ENCODE measurements at regions not wholly inside any gene's neighbourhood (a gene's known extent, or its start where the extent isn't known, plus 50 kb on each side); places are given as distances from the start of the nearest gene placed in this dataset.

DNA sequence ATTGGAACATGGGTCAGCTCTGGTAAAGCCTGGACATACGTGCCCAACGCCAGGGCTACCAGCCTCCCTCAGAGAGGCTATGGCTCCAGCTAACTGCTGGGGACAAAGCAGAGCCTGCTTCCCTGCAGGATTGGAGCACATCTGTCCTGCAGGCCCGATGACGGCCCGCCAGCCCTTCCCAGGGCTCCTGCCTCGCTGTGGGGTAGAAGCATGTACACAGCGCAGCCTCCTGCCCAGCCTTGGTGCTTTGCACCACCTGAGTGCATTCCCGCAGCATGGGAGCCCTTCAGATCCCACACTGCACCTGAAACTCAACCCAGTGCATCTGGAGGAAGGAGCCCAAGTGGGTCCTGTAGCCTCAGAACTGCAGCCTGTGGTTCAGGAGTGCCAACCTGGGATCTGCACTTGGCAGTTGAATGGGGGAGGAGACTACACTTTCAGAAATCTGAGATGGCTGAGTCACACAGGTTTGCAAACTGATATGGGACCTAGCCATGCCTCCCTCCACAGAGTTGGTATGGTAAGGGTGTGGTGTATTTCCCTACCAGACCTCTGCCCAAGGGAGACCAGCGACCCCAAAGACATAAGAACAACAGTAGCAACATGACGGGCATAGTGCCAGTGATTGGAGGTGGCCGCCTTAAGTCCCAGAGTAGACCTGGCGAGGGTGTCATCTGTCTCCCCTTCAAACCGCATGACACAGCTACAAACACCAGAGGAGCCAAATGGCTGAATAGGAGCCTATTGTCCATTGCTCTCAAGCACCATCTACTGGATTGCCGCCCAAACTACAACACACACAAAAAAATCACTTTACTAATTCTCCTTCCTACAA, 273.9 kb upstream of the MIS18BP1 start:
- H3K4me3 ChIP-seq = no peak overlapping the region
- no peak for TF ChIP-seq EZH2 (IDR thresholded peaks at IDR 0.05; ENCODE audit: low read depth, unreplicated experiment)
- TF ChIP-seq, protein P1, sequence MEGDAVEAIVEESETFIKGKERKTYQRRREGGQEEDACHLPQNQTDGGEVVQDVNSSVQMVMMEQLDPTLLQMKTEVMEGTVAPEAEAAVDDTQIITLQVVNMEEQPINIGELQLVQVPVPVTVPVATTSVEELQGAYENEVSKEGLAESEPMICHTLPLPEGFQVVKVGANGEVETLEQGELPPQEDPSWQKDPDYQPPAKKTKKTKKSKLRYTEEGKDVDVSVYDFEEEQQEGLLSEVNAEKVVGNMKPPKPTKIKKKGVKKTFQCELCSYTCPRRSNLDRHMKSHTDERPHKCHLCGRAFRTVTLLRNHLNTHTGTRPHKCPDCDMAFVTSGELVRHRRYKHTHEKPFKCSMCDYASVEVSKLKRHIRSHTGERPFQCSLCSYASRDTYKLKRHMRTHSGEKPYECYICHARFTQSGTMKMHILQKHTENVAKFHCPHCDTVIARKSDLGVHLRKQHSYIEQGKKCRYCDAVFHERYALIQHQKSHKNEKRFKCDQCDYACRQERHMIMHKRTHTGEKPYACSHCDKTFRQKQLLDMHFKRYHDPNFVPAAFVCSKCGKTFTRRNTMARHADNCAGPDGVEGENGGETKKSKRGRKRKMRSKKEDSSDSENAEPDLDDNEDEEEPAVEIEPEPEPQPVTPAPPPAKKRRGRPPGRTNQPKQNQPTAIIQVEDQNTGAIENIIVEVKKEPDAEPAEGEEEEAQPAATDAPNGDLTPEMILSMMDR (conservative IDR thresholded peaks at IDR 0.05; ENCODE audit: low read depth in 2 of 2) = peak; percentile 76 to 81
- peak; percentile 85 for DNase-seq (ENCODE audit: low spot score)
- no peaks in the 10 kb centered on the region for H4K20me1 ChIP-seq (replicated peaks; ENCODE audit: insufficient read depth)
- H2AFZ ChIP-seq = peak overlapping the region; percentile 93
- 0 out of 3 replicates have a peak, but pooled peaks cover 2% of the 10 kb centered on the region for H3K9me3 Mint-ChIP-seq
- no peaks in the 10 kb centered on the region for H3K36me3 ChIP-seq (ENCODE audit: insufficient read depth)
- no peaks in the 10 kb centered on the region for H3K27me3 ChIP-seq (ENCODE audit: insufficient read depth)
- peaks cover 5% of the 10 kb centered on the region; the same call in 1 of the 3 replicates for H3K4me1 Mint-ChIP-seq
- no peaks in the 10 kb centered on the region for H3K79me2 ChIP-seq (replicated peaks; ENCODE audit: insufficient read depth)
- H3K4me2 ChIP-seq = no peak overlapping the region
- no peak overlapping the region for H3K27ac Mint-ChIP-seq
- peak; percentile 100 for ATAC-seq
- no peaks in the 10 kb centered on the region for H3K9me2 ChIP-seq (ENCODE audit: insufficient read depth)
- no peak overlapping the region for H3K4me3 Mint-ChIP-seq
- H3K27me3 Mint-ChIP-seq (ENCODE audit: insufficient read depth, low read depth, poor library complexity) = peaks cover 4% of the 10 kb centered on the region
- no peaks in the 10 kb centered on the region for H3F3A ChIP-seq (replicated peaks; ENCODE audit: low read depth)
- H3K36me3 Mint-ChIP-seq (ENCODE audit: low read depth) = 0 out of 3 replicates have a peak, but pooled peaks cover 4% of the 10 kb centered on the region
- H3K4me1 ChIP-seq (ENCODE audit: insufficient read depth) = no peaks in the 10 kb centered on the region
- H3K27ac ChIP-seq (ENCODE audit: low read depth) = no peak overlapping the region

DNA sequence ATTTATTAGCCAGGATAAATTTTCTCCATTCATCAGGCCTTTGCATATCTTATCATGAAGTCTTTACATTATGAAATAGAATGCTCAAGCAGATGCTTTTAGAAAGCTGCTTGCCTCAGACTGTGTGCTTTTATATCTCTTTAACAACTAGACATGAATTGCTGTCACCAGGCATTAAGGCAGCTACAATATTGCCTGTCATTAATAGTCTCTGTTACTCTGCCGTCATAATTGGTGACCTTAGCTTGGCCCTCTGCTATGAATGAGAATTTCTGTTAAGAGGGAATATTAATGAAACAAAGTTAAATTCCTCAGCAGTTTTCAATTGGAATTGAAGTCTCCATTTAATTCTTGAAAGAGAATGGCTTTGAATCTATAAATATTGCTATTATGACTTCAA, 266.8 kb upstream of the MIS18BP1 start:
- no peaks in the 10 kb centered on the region for H4K20me1 ChIP-seq (replicated peaks; ENCODE audit: insufficient read depth)
- no peak overlapping the region for H3K4me2 ChIP-seq
- H3K9me2 ChIP-seq (ENCODE audit: insufficient read depth) = no peaks in the 10 kb centered on the region
- H2AFZ ChIP-seq = no peak overlapping the region
- Mint-ChIP-seq H3K4me3 (no peak overlapping the region), H3K9me3 (no peaks in the 10 kb centered on the region), H3K27me3 (ENCODE audit: insufficient read depth, low read depth, poor library complexity) (peaks cover 3% of the 10 kb centered on the region), H3K4me1 (no peaks in the 10 kb centered on the region), H3K36me3 (ENCODE audit: low read depth) (no peaks in the 10 kb centered on the region), H3K27ac (no peak overlapping the region)
- H3K27me3 ChIP-seq (ENCODE audit: insufficient read depth) = no peaks in the 10 kb centered on the region
- H3K79me2 ChIP-seq (replicated peaks; ENCODE audit: insufficient read depth) = no peaks in the 10 kb centered on the region
- no peak for ATAC-seq
- no peak overlapping the region for H3K27ac ChIP-seq (ENCODE audit: low read depth)
- no peak overlapping the region for H3K4me3 ChIP-seq
- H3K36me3 ChIP-seq (ENCODE audit: insufficient read depth) = no peaks in the 10 kb centered on the region
- no peak for DNase-seq (ENCODE audit: low spot score)
- H3K4me1 ChIP-seq (ENCODE audit: insufficient read depth) = no peaks in the 10 kb centered on the region
- H3F3A ChIP-seq (replicated peaks; ENCODE audit: low read depth) = no peaks in the 10 kb centered on the region
- TF ChIP-seq ZNF114 (CRISPR knock-in tag; IDR thresholded peaks at IDR 0.05) (no peak), POLR2AphosphoS5 (IDR thresholded peaks at IDR 0.05; ENCODE audit: low read depth) (no peak), ZNF331 (CRISPR knock-in tag; IDR thresholded peaks at IDR 0.05; ENCODE audit: low read depth) (no peak), CREB1 (CRISPR knock-in tag; IDR thresholded peaks at IDR 0.05; ENCODE audit: low read depth) (no peak), NANOG (IDR thresholded peaks at IDR 0.05; ENCODE audit: borderline replicate concordance) (no peak), EZH2 (IDR thresholded peaks at IDR 0.05; ENCODE audit: low read depth, unreplicated experiment) (no peak)
- TF ChIP-seq, protein P2, sequence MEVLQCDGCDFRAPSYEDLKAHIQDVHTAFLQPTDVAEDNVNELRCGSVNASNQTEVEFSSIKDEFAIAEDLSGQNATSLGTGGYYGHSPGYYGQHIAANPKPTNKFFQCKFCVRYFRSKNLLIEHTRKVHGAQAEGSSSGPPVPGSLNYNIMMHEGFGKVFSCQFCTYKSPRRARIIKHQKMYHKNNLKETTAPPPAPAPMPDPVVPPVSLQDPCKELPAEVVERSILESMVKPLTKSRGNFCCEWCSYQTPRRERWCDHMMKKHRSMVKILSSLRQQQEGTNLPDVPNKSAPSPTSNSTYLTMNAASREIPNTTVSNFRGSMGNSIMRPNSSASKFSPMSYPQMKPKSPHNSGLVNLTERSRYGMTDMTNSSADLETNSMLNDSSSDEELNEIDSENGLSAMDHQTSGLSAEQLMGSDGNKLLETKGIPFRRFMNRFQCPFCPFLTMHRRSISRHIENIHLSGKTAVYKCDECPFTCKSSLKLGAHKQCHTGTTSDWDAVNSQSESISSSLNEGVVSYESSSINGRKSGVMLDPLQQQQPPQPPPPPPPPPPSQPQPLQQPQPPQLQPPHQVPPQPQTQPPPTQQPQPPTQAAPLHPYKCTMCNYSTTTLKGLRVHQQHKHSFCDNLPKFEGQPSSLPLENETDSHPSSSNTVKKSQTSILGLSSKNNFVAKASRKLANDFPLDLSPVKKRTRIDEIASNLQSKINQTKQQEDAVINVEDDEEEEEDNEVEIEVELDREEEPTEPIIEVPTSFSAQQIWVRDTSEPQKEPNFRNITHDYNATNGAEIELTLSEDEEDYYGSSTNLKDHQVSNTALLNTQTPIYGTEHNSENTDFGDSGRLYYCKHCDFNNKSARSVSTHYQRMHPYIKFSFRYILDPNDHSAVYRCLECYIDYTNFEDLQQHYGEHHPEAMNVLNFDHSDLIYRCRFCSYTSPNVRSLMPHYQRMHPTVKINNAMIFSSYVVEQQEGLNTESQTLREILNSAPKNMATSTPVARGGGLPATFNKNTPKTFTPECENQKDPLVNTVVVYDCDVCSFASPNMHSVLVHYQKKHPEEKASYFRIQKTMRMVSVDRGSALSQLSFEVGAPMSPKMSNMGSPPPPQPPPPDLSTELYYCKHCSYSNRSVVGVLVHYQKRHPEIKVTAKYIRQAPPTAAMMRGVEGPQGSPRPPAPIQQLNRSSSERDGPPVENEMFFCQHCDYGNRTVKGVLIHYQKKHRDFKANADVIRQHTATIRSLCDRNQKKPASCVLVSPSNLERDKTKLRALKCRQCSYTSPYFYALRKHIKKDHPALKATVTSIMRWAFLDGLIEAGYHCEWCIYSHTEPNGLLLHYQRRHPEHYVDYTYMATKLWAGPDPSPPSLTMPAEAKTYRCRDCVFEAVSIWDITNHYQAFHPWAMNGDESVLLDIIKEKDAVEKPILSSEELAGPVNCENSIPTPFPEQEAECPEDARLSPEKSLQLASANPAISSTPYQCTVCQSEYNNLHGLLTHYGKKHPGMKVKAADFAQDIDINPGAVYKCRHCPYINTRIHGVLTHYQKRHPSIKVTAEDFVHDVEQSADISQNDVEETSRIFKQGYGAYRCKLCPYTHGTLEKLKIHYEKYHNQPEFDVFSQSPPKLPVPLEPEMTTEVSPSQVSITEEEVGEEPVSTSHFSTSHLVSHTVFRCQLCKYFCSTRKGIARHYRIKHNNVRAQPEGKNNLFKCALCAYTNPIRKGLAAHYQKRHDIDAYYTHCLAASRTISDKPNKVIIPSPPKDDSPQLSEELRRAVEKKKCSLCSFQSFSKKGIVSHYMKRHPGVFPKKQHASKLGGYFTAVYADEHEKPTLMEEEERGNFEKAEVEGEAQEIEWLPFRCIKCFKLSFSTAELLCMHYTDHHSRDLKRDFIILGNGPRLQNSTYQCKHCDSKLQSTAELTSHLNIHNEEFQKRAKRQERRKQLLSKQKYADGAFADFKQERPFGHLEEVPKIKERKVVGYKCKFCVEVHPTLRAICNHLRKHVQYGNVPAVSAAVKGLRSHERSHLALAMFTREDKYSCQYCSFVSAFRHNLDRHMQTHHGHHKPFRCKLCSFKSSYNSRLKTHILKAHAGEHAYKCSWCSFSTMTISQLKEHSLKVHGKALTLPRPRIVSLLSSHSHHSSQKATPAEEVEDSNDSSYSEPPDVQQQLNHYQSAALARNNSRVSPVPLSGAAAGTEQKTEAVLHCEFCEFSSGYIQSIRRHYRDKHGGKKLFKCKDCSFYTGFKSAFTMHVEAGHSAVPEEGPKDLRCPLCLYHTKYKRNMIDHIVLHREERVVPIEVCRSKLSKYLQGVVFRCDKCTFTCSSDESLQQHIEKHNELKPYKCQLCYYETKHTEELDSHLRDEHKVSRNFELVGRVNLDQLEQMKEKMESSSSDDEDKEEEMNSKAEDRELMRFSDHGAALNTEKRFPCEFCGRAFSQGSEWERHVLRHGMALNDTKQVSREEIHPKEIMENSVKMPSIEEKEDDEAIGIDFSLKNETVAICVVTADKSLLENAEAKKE (CRISPR knock-in tag; IDR thresholded peaks at IDR 0.05) = no peak
- TF ChIP-seq, protein P1 (conservative IDR thresholded peaks at IDR 0.05; ENCODE audit: low read depth in 2 of 2) = no peak
- TF ChIP-seq, protein P3, sequence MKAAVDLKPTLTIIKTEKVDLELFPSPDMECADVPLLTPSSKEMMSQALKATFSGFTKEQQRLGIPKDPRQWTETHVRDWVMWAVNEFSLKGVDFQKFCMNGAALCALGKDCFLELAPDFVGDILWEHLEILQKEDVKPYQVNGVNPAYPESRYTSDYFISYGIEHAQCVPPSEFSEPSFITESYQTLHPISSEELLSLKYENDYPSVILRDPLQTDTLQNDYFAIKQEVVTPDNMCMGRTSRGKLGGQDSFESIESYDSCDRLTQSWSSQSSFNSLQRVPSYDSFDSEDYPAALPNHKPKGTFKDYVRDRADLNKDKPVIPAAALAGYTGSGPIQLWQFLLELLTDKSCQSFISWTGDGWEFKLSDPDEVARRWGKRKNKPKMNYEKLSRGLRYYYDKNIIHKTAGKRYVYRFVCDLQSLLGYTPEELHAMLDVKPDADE (IDR thresholded peaks at IDR 0.05) = no peak

Data from GM23338 (cell line).